ENCODE measurements at regions not wholly inside any gene's neighbourhood (a gene's known extent, or its start where the extent isn't known, plus 50 kb on each side); places are given as distances from the start of the nearest gene placed in this dataset.

- no peak overlapping the region for H3K4me3 ChIP-seq (ENCODE audit: low read length)
- no peak for TF ChIP-seq ZNF274 (IDR thresholded peaks at IDR 0.05; ENCODE audit: low read depth, low read length)
Observed at GRCh38 chr3:31051226-31051625, 156.8 kb upstream of the GADL1 start.

GRCh38 chr3:31053299-31053698, 158.8 kb upstream of the GADL1 start:
- no peak for TF ChIP-seq ZNF274 (IDR thresholded peaks at IDR 0.05; ENCODE audit: low read depth, low read length)
- no peak overlapping the region for H3K4me3 ChIP-seq (ENCODE audit: low read length)

- no peak for TF ChIP-seq ZNF274 (IDR thresholded peaks at IDR 0.05; ENCODE audit: low read depth, low read length)
Observed at GRCh38 chr3:31054032-31054431, 159.6 kb upstream of the GADL1 start.

GRCh38 chr3:31055757-31056156, 161.3 kb upstream of the GADL1 start:
- TF ChIP-seq ZNF274 (IDR thresholded peaks at IDR 0.05; ENCODE audit: low read depth, low read length) = no peak
- H3K4me3 ChIP-seq (ENCODE audit: low read length) = no peak overlapping the region

More at GRCh38 chr3:31054032-31054431, 159.6 kb upstream of the GADL1 start:
- no peak overlapping the region for H3K4me3 ChIP-seq (ENCODE audit: low read length)

GRCh38 chr3:31057891-31058290, 163.4 kb upstream of the GADL1 start:
- no peak for TF ChIP-seq ZNF274 (IDR thresholded peaks at IDR 0.05; ENCODE audit: low read depth, low read length)
- no peak overlapping the region for H3K4me3 ChIP-seq (ENCODE audit: low read length)

- TF ChIP-seq ZNF274 (IDR thresholded peaks at IDR 0.05; ENCODE audit: low read depth, low read length) = no peak
- no peak overlapping the region for H3K4me3 ChIP-seq (ENCODE audit: low read length)
Observed at GRCh38 chr3:31064021-31064420, 169.6 kb upstream of the GADL1 start.

GRCh38 chr3:31065765-31066164, 171.3 kb upstream of the GADL1 start:
- no peak for TF ChIP-seq ZNF274 (IDR thresholded peaks at IDR 0.05; ENCODE audit: low read depth, low read length)
- H3K4me3 ChIP-seq (ENCODE audit: low read length) = no peak overlapping the region

GRCh38 chr3:31067004-31067403, 172.5 kb upstream of the GADL1 start:
- TF ChIP-seq ZNF274 (IDR thresholded peaks at IDR 0.05; ENCODE audit: low read depth, low read length) = no peak
- H3K4me3 ChIP-seq (ENCODE audit: low read length) = no peak overlapping the region

- TF ChIP-seq ZNF274 (IDR thresholded peaks at IDR 0.05; ENCODE audit: low read depth, low read length) = no peak
Observed at GRCh38 chr3:31075471-31075870, 181.0 kb upstream of the GADL1 start.

GRCh38 chr3:31075876-31076275, 181.4 kb upstream of the GADL1 start:
- no peak overlapping the region for H3K4me3 ChIP-seq (ENCODE audit: low read length)
- no peak for TF ChIP-seq ZNF274 (IDR thresholded peaks at IDR 0.05; ENCODE audit: low read depth, low read length)

More at GRCh38 chr3:31075471-31075870, 181.0 kb upstream of the GADL1 start:
- no peak overlapping the region for H3K4me3 ChIP-seq (ENCODE audit: low read length)

- no peak for TF ChIP-seq ZNF274 (IDR thresholded peaks at IDR 0.05; ENCODE audit: low read depth, low read length)
- no peak overlapping the region for H3K4me3 ChIP-seq (ENCODE audit: low read length)
Observed at GRCh38 chr3:31077021-31077601, 182.7 kb upstream of the GADL1 start.

- TF ChIP-seq ZNF274 (IDR thresholded peaks at IDR 0.05; ENCODE audit: low read depth, low read length) = no peak
- H3K4me3 ChIP-seq (ENCODE audit: low read length) = no peak overlapping the region
Observed at GRCh38 chr3:31077826-31078225, 183.4 kb upstream of the GADL1 start.

- H3K4me3 ChIP-seq (ENCODE audit: low read length) = no peak overlapping the region
- TF ChIP-seq ZNF274 (IDR thresholded peaks at IDR 0.05; ENCODE audit: low read depth, low read length) = no peak
Observed at GRCh38 chr3:31079689-31080088, 185.2 kb upstream of the GADL1 start.

- TF ChIP-seq ZNF274 (IDR thresholded peaks at IDR 0.05; ENCODE audit: low read depth, low read length) = no peak
- H3K4me3 ChIP-seq (ENCODE audit: low read length) = no peak overlapping the region
Observed at GRCh38 chr3:31081018-31081662, 186.7 kb upstream of the GADL1 start.

- no peak for TF ChIP-seq ZNF274 (IDR thresholded peaks at IDR 0.05; ENCODE audit: low read depth, low read length)
- no peak overlapping the region for H3K4me3 ChIP-seq (ENCODE audit: low read length)
Observed at GRCh38 chr3:31086148-31086547, 191.7 kb upstream of the GADL1 start.

- no peak for TF ChIP-seq ZNF274 (IDR thresholded peaks at IDR 0.05; ENCODE audit: low read depth, low read length)
Observed at GRCh38 chr3:31086698-31087097, 192.2 kb upstream of the GADL1 start.

More at GRCh38 chr3:31086698-31087097, 192.2 kb upstream of the GADL1 start:
- no peak overlapping the region for H3K4me3 ChIP-seq (ENCODE audit: low read length)
